H1 (cell line): ENCODE measurements at regions not wholly inside any gene's neighbourhood (a gene's known extent, or its start where the extent isn't known, plus 50 kb on each side); places are given as distances from the start of the nearest gene placed in this dataset.

ENCODE experiments used
- ATF3 ChIP-seq: IDR thresholded peaks from 2 replicates; pipeline ENCODE4 v1.6.1; 2011; ENCODE audit warnings: low read depth, mild to moderate bottlenecking, low read length; ENCODE audit not compliant: insufficient read depth
- BRCA1 ChIP-seq: IDR thresholded peaks from 2 replicates; pipeline ENCODE4 v1.6.1; 2012; ENCODE audit warnings: low read depth, low read length, improper control_type of control experiment
- CHD2 ChIP-seq: IDR thresholded peaks from 2 replicates; pipeline ENCODE4 v1.6.1; 2012; ENCODE audit warnings: low read length, improper control_type of control experiment
- CREB1 ChIP-seq: IDR thresholded peaks from 2 replicates; pipeline ENCODE4 v1.6.1; 2012; ENCODE audit warnings: inconsistent platforms
- CTCF ChIP-seq, 3 experiments: IDR thresholded peaks; 1 replicate in 2 of 3; 2 replicates in 1 of 3; pipeline versions ENCODE4 v1.5.1 to v1.6.1; 2011; ENCODE audit warnings: low read length in 3 of 3, mild to moderate bottlenecking in 3 of 3, inconsistent platforms in 2 of 3, low read depth in 1 of 3, moderate library complexity in 1 of 3; ENCODE audit not compliant: insufficient read depth in 1 of 3; ENCODE audit errors: control extremely low read depth in 1 of 3
- EP300 ChIP-seq, 2 experiments: IDR thresholded peaks; 1 replicate in 1 of 2; 2 replicates in 1 of 2; pipeline ENCODE4 v1.6.1; 2011 to 2012; ENCODE audit warnings: low read depth in 2 of 2, low read length in 2 of 2, mild to moderate bottlenecking in 2 of 2, borderline replicate concordance in 1 of 2, inconsistent platforms in 1 of 2, moderate library complexity in 1 of 2
- KDM1A ChIP-seq: fragments of 200-600, 300-600 bp; sonication (generic); IDR thresholded peaks from 2 replicates; pipeline ENCODE4 v1.7.1; 2016; ENCODE audit warnings: mild to moderate bottlenecking, low read length, borderline replicate concordance
- MAFK ChIP-seq: IDR thresholded peaks from 2 replicates; pipeline ENCODE4 v1.6.1; 2012; ENCODE audit warnings: low read depth, mild to moderate bottlenecking, improper control_type of control experiment, low read length
- MAX ChIP-seq: IDR thresholded peaks from 2 replicates; pipeline ENCODE4 v1.6.1; 2012; ENCODE audit warnings: inconsistent platforms
- POLR2A ChIP-seq, 2 experiments: IDR thresholded peaks; 1 replicate in 1 of 2; 2 replicates in 1 of 2; pipeline ENCODE4 v1.6.1; 2011; ENCODE audit warnings: low read depth in 2 of 2, low read length in 2 of 2, mild to moderate bottlenecking in 2 of 2; ENCODE audit errors: control extremely low read depth in 1 of 2
- POLR2AphosphoS5 ChIP-seq: IDR thresholded peaks from 2 replicates; pipeline ENCODE4 v1.6.1; 2011; ENCODE audit warnings: low read depth, low read length
- SRF ChIP-seq: IDR thresholded peaks from 2 replicates; pipeline ENCODE4 v1.6.1; 2011; ENCODE audit warnings: mild to moderate bottlenecking, low read depth, low read length, moderate library complexity
- YY1 ChIP-seq: IDR thresholded peaks from 2 replicates; pipeline ENCODE4 v1.6.1; 2011; ENCODE audit warnings: low read depth, mild to moderate bottlenecking, low read length

- TF ChIP-seq CTCF (IDR thresholded peaks at IDR 0.05; ENCODE audit: control extremely low read depth in 1 of 3, insufficient read depth in 1 of 3, low read depth in 1 of 3, low read length in 3 of 3) (no peak), KDM1A (no peak), CREB1 (no peak), POLR2AphosphoS5 (no peak), POLR2A (IDR thresholded peaks at IDR 0.05; ENCODE audit: control extremely low read depth in 1 of 2, low read depth in 2 of 2, low read length in 2 of 2) (no peak), MAX (no peak), ATF3 (no peak), CHD2 (no peak), MAFK (no peak), BRCA1 (no peak), SRF (no peak), YY1 (no peak), EP300 (IDR thresholded peaks at IDR 0.05; ENCODE audit: borderline replicate concordance in 1 of 2, low read depth in 2 of 2, low read length in 2 of 2) (no peak)
These were observed 81.8 kb upstream of the TBC1D3K start for GRCh38 chr17:37842401-37842800.
